NB4 (cell line): ENCODE measurements at regions not wholly inside any gene's neighbourhood (a gene's known extent, or its start where the extent isn't known, plus 50 kb on each side); places are given as distances from the start of the nearest gene placed in this dataset.

Experiments
- CTCF ChIP-seq: IDR thresholded peaks from one replicate; pipeline ENCODE4 v1.5.1; 2012; ENCODE audit warnings: low read depth, low read length
- POLR2A ChIP-seq: IDR thresholded peaks from 2 replicates; pipeline ENCODE4 v1.6.1; 2011; ENCODE audit warnings: mild to moderate bottlenecking; ENCODE audit not compliant: insufficient read length; ENCODE audit errors: extremely low read depth

- TF ChIP-seq CTCF (no peak), POLR2A (no peak)
These were observed 242.1 kb upstream of the RBMS1 start for GRCh38 chr2:160735696-160736095.
